Gastroesophageal sphincter (tissue), 3 donors: ENCODE measurements at regions not wholly inside any gene's neighbourhood (a gene's known extent, or its start where the extent isn't known, plus 50 kb on each side); places are given as distances from the start of the nearest gene placed in this dataset.

Experiments
- CTCF ChIP-seq, 4 experiments: fragments of 200-600 bp in 2 of 4; fragments of 450-650 bp in 2 of 4; sonication (generic) in 1 of 4; IDR thresholded peaks; one replicate each; pipeline ENCODE4 v1.5.1; 2017 to 2019; ENCODE audit warnings: antibody characterized with exemption in 4 of 4, mild to moderate bottlenecking in 2 of 4, moderate library complexity in 2 of 4
- POLR2A ChIP-seq, 2 donors: fragments of 450-650 bp; IDR thresholded peaks; one replicate each; pipeline ENCODE4 v1.6.1; 2017; ENCODE audit warnings: antibody characterized with exemption in 2 of 2, mild to moderate bottlenecking in 2 of 2, moderate library complexity in 1 of 2

GRCh38 chr14:76941946-76942805 is 86.3 kb downstream of the IRF2BPL start:
- TF ChIP-seq POLR2A (IDR thresholded peaks at IDR 0.05): no peak
- TF ChIP-seq CTCF (IDR thresholded peaks at IDR 0.05): no peak
